Naive thymus-derived CD4-positive, alpha-beta T cell (primary cell): ENCODE measurements at regions not wholly inside any gene's neighbourhood (a gene's known extent, or its start where the extent isn't known, plus 50 kb on each side); places are given as distances from the start of the nearest gene placed in this dataset.

ENCODE experiments used
- ATAC-seq: fragments of 150-1000 bp; cut with Tn5 transposase; 2 replicates; pipeline ENCODE4 v1.10.0; 2021; ENCODE audit warnings: mild to moderate bottlenecking, moderate library complexity
- CTCF ChIA-PET: fragments of 350-600 bp; sonication (Branson Sonifier 250); formaldehyde crosslinking; loops from one replicate; lab custom pipeline; 2021; ENCODE audit warnings: antibody characterized with exemption; lab: Charles Lee
- POLR2A ChIA-PET: fragments of 350-600 bp; sonication (Branson Sonifier 250); formaldehyde crosslinking; loops from one replicate; lab custom pipeline; 2021; ENCODE audit warnings: antibody characterized with exemption, inconsistent platforms; lab: Charles Lee
- DNase-seq, 9 donors: peaks; one replicate each; pipeline versions ENCODE4 v3.0.0 to v3.0.0-alpha.2; 2020 to 2022; ENCODE audit warnings: mixed read lengths in 1 of 9
- H3K27ac ChIP-seq: one replicate; pipeline ENCODE4 v1.7.0; 2013; ENCODE audit warnings: mild to moderate bottlenecking, low read depth, low read length, moderate library complexity
- H3K27me3 ChIP-seq, 2 donors: one replicate each; pipeline ENCODE4 v1.7.0; 2013; ENCODE audit warnings: low read length in 2 of 2, mild to moderate bottlenecking in 2 of 2, moderate library complexity in 2 of 2; ENCODE audit not compliant: control insufficient read depth in 2 of 2, insufficient read depth in 2 of 2
- H3K36me3 ChIP-seq, 3 experiments: 1 replicate in 2 of 3; 2 replicates in 1 of 3; pipeline ENCODE4 v1.7.0; 2013; ENCODE audit warnings: low read length in 3 of 3, mild to moderate bottlenecking in 3 of 3, moderate library complexity in 1 of 3; ENCODE audit not compliant: insufficient read depth in 3 of 3, control insufficient read depth in 2 of 3
- H3K4me1 ChIP-seq, 2 donors: one replicate each; pipeline ENCODE4 v1.7.0; 2013; ENCODE audit warnings: low read length in 2 of 2, mild to moderate bottlenecking in 2 of 2, moderate library complexity in 1 of 2; ENCODE audit not compliant: control insufficient read depth in 2 of 2, insufficient read depth in 2 of 2
- H3K4me3 ChIP-seq: 2 replicates; pipeline ENCODE4 v1.7.0; 2013; ENCODE audit warnings: mild to moderate bottlenecking, low read length
- H3K9me3 ChIP-seq, 3 experiments: 1 replicate in 2 of 3; 2 replicates in 1 of 3; pipeline ENCODE4 v1.7.0; 2013; ENCODE audit warnings: low read length in 3 of 3; ENCODE audit not compliant: control insufficient read depth in 2 of 3
- H3K27ac Mint-ChIP-seq, 9 donors: one replicate each; pipeline ENCODE4 v1.8.0; 2020 to 2022; ENCODE audit warnings: mixed read lengths in 9 of 9, mild to moderate bottlenecking in 8 of 9, moderate library complexity in 5 of 9, inconsistent platforms in 2 of 9
- H3K27me3 Mint-ChIP-seq, 5 donors: one replicate each; pipeline ENCODE4 v1.8.0; 2021 to 2022; ENCODE audit warnings: mixed read lengths in 5 of 5, mild to moderate bottlenecking in 1 of 5
- H3K36me3 Mint-ChIP-seq, 5 donors: one replicate each; pipeline ENCODE4 v1.8.0; 2020 to 2022; ENCODE audit warnings: mixed read lengths in 5 of 5, mild to moderate bottlenecking in 3 of 5, inconsistent platforms in 1 of 5
- H3K4me1 Mint-ChIP-seq, 7 donors: one replicate each; pipeline ENCODE4 v1.8.0; 2020 to 2022; ENCODE audit warnings: mixed read lengths in 7 of 7, mild to moderate bottlenecking in 3 of 7, inconsistent platforms in 1 of 7
- H3K4me3 Mint-ChIP-seq, 10 donors: one replicate each; pipeline ENCODE4 v1.8.0; 2020 to 2022; ENCODE audit warnings: mild to moderate bottlenecking in 10 of 10, mixed read lengths in 10 of 10, moderate library complexity in 6 of 10, inconsistent platforms in 2 of 10
- H3K9me3 Mint-ChIP-seq, 11 donors: one replicate each; pipeline ENCODE4 v1.8.0; 2020 to 2022; ENCODE audit warnings: mixed read lengths in 11 of 11, mild to moderate bottlenecking in 4 of 11, inconsistent platforms in 1 of 11, moderate library complexity in 1 of 11
- intact Hi-C, 2 donors: fragments of 100-400 bp; cut with micrococcal nuclease; formaldehyde crosslinking; loops; one replicate each; pipeline ENCODE4 v1.15.1; 2023

DNA sequence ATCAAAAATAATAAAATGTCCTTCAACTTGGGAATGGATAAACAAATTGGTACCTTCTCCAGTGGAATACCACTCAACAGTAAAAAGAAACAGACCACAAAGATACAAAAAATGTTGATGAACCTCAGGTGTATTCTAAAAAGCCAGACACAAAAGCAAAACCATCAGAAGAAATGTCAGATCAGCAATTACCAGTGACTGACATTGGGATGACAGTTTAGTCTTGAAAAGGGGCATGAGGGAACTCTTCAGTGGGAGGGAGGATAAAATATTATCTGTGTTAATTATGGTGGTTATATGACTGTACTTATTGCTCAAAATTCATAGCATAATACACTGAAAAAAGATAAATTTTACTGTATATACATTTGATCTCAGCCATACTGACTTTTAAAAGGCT is 473.0 kb downstream of the TMX3 start:
- no peaks in the 10 kb centered on the region for H3K36me3 ChIP-seq
- H3K27me3 ChIP-seq, result no peaks in the 10 kb centered on the region
- no peaks in the 10 kb centered on the region for H3K4me1 ChIP-seq
- Mint-ChIP-seq H3K36me3 (no peaks in the 10 kb centered on the region), H3K4me3 (no peak overlapping the region), H3K4me1 (no peaks in the 10 kb centered on the region), H3K27me3 (no peaks in the 10 kb centered on the region), H3K9me3 (peaks cover 0 to 12% (median 0%) of the 10 kb centered on the region in 11 donors), H3K27ac (no peak overlapping the region)
- intact Hi-C loops, result no loop called here
- no peak overlapping the region for H3K4me3 ChIP-seq
- ATAC-seq (no peak), DNase-seq (no peak)
- ChIA-PET CTCF (no interaction called here), POLR2A (no interaction called here)
- no peaks in the 10 kb centered on the region for H3K9me3 ChIP-seq
- no peak overlapping the region for H3K27ac ChIP-seq

DNA sequence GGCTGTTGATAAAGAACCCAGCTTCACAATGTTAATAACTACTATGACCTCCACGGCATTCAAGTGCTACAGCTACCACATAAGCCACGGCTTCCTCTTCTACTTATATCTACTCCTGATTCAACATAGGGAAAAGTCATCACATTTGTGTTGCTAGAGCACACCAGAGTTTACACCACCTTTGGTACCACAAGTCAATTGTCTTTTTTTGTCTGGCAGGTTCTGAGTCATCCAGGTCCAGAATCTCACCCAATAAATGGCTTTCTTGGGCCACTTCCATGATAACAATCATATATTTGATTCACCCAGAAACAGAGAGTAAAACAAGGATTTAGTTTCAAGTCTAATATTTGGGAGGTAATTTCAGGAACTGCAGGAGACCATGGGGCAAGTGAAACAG is 480.2 kb downstream of the TMX3 start:
- CTCF ChIA-PET, result no interaction called here
- no peak for DNase-seq
- no peak overlapping the region for H3K27ac Mint-ChIP-seq
- POLR2A ChIA-PET, result no interaction called here
- no peaks in the 10 kb centered on the region for H3K27me3 Mint-ChIP-seq
- H3K36me3 Mint-ChIP-seq, result no peaks in the 10 kb centered on the region
- intact Hi-C loops, result no loop called here
- Histone ChIP-seq H3K4me3 (no peak overlapping the region), H3K4me1 (no peaks in the 10 kb centered on the region), H3K36me3 (no peaks in the 10 kb centered on the region), H3K27ac (no peak overlapping the region), H3K9me3 (no peaks in the 10 kb centered on the region), H3K27me3 (no peaks in the 10 kb centered on the region)
- no peak overlapping the region for H3K4me3 Mint-ChIP-seq
- no peaks in the 10 kb centered on the region for H3K4me1 Mint-ChIP-seq
- ATAC-seq, result no peak
- H3K9me3 Mint-ChIP-seq, result peaks cover 0 to 2% (median under 1%) of the 10 kb centered on the region in 11 donors

GRCh38 chr18:68234131-68234530 is 480.8 kb downstream of the TMX3 start:
- no peaks in the 10 kb centered on the region for H3K36me3 Mint-ChIP-seq

GRCh38 chr18:68233018-68233417 is 481.9 kb downstream of the TMX3 start:
- no peaks in the 10 kb centered on the region for H3K4me1 Mint-ChIP-seq
- Histone ChIP-seq H3K27me3 (no peaks in the 10 kb centered on the region), H3K9me3 (no peaks in the 10 kb centered on the region), H3K4me1 (no peaks in the 10 kb centered on the region), H3K27ac (no peak overlapping the region), H3K4me3 (no peak overlapping the region), H3K36me3 (no peaks in the 10 kb centered on the region)
- H3K4me3 Mint-ChIP-seq, result no peak overlapping the region
- POLR2A ChIA-PET, result no interaction called here
- CTCF ChIA-PET, result no interaction called here
- H3K36me3 Mint-ChIP-seq, result no peaks in the 10 kb centered on the region
- intact Hi-C loops, result no loop called here
- no peak for ATAC-seq
- no peak overlapping the region for H3K27ac Mint-ChIP-seq
- peaks cover 0 to 7% (median 0%) of the 10 kb centered on the region in 11 donors for H3K9me3 Mint-ChIP-seq
- H3K27me3 Mint-ChIP-seq, result no peaks in the 10 kb centered on the region
- DNase-seq, result no peak

More at GRCh38 chr18:68234131-68234530, 480.8 kb downstream of the TMX3 start:
- H3K4me3 Mint-ChIP-seq, result no peak overlapping the region
- intact Hi-C loops, result no loop called here
- no peaks in the 10 kb centered on the region for H3K36me3 ChIP-seq
- H3K9me3 ChIP-seq, result no peaks in the 10 kb centered on the region
- ATAC-seq (no peak), DNase-seq (no peak)
- H3K9me3 Mint-ChIP-seq, result peaks cover 0 to 7% (median 1%) of the 10 kb centered on the region in 11 donors
- H3K27me3 Mint-ChIP-seq, result no peaks in the 10 kb centered on the region
- no peaks in the 10 kb centered on the region for H3K27me3 ChIP-seq
- no peak overlapping the region for H3K27ac Mint-ChIP-seq
- H3K27ac ChIP-seq, result no peak overlapping the region
- ChIA-PET POLR2A (no interaction called here), CTCF (no interaction called here)
- H3K4me1 ChIP-seq, result no peaks in the 10 kb centered on the region
- no peaks in the 10 kb centered on the region for H3K4me1 Mint-ChIP-seq
- H3K4me3 ChIP-seq, result no peak overlapping the region

DNA sequence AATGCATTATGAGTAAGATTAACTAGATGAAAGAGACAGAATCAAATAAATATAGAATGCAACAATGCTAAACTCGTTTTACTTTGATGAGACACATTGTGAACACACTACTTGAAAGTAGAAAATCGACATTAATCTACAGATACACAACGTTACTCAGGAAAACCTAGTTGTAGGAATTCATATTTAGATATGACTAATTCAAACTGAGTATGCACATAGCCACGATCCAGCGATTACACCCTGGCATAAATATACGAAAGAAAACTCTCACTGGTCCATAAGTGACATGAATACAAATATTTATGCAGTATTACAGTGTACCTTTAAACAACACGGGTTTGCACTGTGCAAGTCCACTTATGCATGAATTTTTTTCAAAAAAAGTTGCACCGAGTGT is 485.6 kb downstream of the TMX3 start:
- H3K9me3 ChIP-seq, result no peaks in the 10 kb centered on the region
- no peaks in the 10 kb centered on the region for H3K27me3 Mint-ChIP-seq
- no peaks in the 10 kb centered on the region for H3K36me3 Mint-ChIP-seq
- H3K27me3 ChIP-seq, result no peaks in the 10 kb centered on the region
- H3K4me1 Mint-ChIP-seq, result no peaks in the 10 kb centered on the region
- ChIA-PET CTCF (no interaction called here), POLR2A (no interaction called here)
- H3K4me1 ChIP-seq, result no peaks in the 10 kb centered on the region
- DNase-seq, result no peak
- no peak for ATAC-seq
- H3K27ac Mint-ChIP-seq, result no peak overlapping the region
- no peak overlapping the region for H3K4me3 Mint-ChIP-seq
- peaks cover 0 to 7% (median 0%) of the 10 kb centered on the region in 11 donors for H3K9me3 Mint-ChIP-seq
- no peaks in the 10 kb centered on the region for H3K36me3 ChIP-seq
- H3K27ac ChIP-seq, result no peak overlapping the region
- intact Hi-C loops, result no loop called here
- H3K4me3 ChIP-seq, result no peak overlapping the region

GRCh38 chr18:68221111-68221724 is 493.7 kb downstream of the TMX3 start:
- H3K36me3 Mint-ChIP-seq, result no peaks in the 10 kb centered on the region

GRCh38 chr18:68220458-68220857 is 494.4 kb downstream of the TMX3 start:
- ATAC-seq (no peak), DNase-seq (no peak)
- Histone ChIP-seq H3K9me3 (no peaks in the 10 kb centered on the region), H3K36me3 (no peaks in the 10 kb centered on the region), H3K4me1 (no peaks in the 10 kb centered on the region), H3K4me3 (no peak overlapping the region), H3K27ac (no peak overlapping the region), H3K27me3 (no peaks in the 10 kb centered on the region)
- Mint-ChIP-seq H3K4me1 (peaks cover 0 to 5% (median 0%) of the 10 kb centered on the region in 7 donors), H3K27me3 (no peaks in the 10 kb centered on the region), H3K4me3 (no peak overlapping the region), H3K36me3 (no peaks in the 10 kb centered on the region), H3K27ac (no peak overlapping the region), H3K9me3 (peaks cover 0 to 2% (median 0%) of the 10 kb centered on the region in 11 donors)
- intact Hi-C loops, result no loop called here
- CTCF ChIA-PET, result no interaction called here
- POLR2A ChIA-PET, result no interaction called here

More at GRCh38 chr18:68221111-68221724, 493.7 kb downstream of the TMX3 start:
- intact Hi-C loops, result no loop called here
- Mint-ChIP-seq H3K27ac (no peak overlapping the region), H3K4me1 (peaks cover 0 to 5% (median 0%) of the 10 kb centered on the region in 7 donors), H3K9me3 (peaks cover 0 to 2% (median 0%) of the 10 kb centered on the region in 11 donors), H3K27me3 (no peaks in the 10 kb centered on the region), H3K4me3 (no peak overlapping the region)
- ChIA-PET POLR2A (no interaction called here), CTCF (no interaction called here)
- ATAC-seq, result no peak
- H3K4me3 ChIP-seq, result no peak overlapping the region
- H3K36me3 ChIP-seq, result no peaks in the 10 kb centered on the region
- DNase-seq, result no peak
- no peaks in the 10 kb centered on the region for H3K4me1 ChIP-seq
- H3K27me3 ChIP-seq, result no peaks in the 10 kb centered on the region
- no peaks in the 10 kb centered on the region for H3K9me3 ChIP-seq
- H3K27ac ChIP-seq, result no peak overlapping the region
